T47D (cell line): ENCODE measurements at regions not wholly inside any gene's neighbourhood (a gene's known extent, or its start where the extent isn't known, plus 50 kb on each side); places are given as distances from the start of the nearest gene placed in this dataset.
"Not testable (repeated sequence)": the region's sequence is repeated elsewhere in the genome, so short reads cannot be mapped to it uniquely, and the experiment has no call there.

Experiments
- DNase-seq, 2 experiments: peaks; one replicate each; pipeline versions ENCODE4 v3.0.0 to v3.0.0-alpha.2; 2011 to 2012; ENCODE audit warnings: low read depth in 1 of 2, low spot score in 1 of 2
- JUND ChIP-seq: IDR thresholded peaks from 2 replicates; pipeline ENCODE4 v1.6.1; 2012; ENCODE audit warnings: low read depth
- in situ Hi-C: cut with HindIII; loops from 2 replicates; pipeline ENCODE4 v1.10.0; 2016; ENCODE audit warnings: low sequenced_read_pairs, low pct_unique_long_range_greater_than_20kb

GRCh38 chr9:42358626-42359247 is 175.3 kb downstream of the SPATA31A6 start:
- DNase-seq, in situ Hi-C loops: not testable (repeated sequence)

- DNase-seq, in situ Hi-C loops: not testable (repeated sequence)
Observed at GRCh38 chr9:42364410-42365243, 181.2 kb downstream of the SPATA31A6 start.

GRCh38 chr9:42365244-42365945 is 181.9 kb downstream of the SPATA31A6 start:
- in situ Hi-C loops, DNase-seq: not testable (repeated sequence)

- DNase-seq, in situ Hi-C loops: not testable (repeated sequence)
Observed at GRCh38 chr9:42368279-42368881, 184.9 kb downstream of the SPATA31A6 start.

DNA sequence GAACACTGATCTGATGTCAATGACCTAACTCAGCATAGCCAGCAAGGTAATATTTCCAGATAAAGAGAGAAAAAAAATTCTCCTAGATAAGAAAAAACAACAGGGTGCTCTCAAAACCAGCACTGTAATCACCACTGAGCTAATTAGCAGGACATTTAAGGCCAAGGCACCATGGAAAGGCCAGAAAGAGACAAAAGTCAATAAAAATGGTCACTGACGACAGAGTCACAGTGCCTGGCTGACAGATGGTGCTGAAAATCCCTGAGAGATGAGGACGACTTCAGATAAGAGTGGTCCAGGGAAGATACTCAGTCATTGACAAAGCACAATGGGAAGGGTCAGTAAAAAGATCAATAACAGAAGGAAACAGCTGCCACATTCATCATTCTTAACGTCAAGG is 186.7 kb downstream of the SPATA31A6 start:
- in situ Hi-C loops, DNase-seq: not testable (repeated sequence)

DNA sequence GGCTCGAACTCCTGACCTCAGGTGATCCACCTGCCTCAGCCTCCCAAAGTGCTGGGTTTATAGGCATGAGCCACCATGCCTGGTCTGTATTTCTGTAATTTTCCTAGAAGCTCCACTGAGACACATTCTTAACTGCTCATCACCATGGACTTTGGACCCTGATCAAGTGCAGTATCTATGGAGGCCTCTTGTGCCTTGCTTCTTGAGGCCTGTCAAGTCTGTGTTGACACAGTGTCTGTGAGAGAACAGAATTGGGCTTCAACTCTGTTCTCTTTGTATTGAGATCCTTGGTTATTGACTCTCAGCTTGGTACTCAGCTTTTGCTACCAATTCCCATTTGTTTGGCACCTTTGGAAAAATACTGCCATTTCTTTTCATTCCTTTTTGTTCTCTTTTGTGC is 188.0 kb downstream of the SPATA31A6 start:
- DNase-seq, in situ Hi-C loops: not testable (repeated sequence)

- DNase-seq, in situ Hi-C loops: not testable (repeated sequence)
Observed at GRCh38 chr9:42377530-42378417, 194.3 kb downstream of the SPATA31A6 start.

DNA sequence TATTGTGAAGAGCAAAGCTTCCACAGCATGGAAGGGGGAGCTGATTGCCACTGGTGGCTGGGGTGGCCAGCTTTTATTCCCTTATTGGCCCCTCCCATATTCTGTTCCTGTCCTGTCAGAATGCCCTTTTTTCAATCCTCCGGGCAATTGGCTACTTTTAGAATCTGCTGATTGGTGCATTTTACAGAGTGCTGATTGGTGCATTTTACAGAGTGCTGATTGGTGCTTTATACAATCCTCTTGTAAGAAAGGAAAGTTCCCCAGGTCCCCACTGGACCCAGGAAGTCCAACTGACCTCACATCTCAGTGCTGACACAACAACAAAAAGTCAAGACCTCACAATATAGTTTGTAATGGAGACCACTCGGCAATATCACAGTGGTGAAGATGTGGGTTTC is 195.0 kb downstream of the SPATA31A6 start:
- in situ Hi-C loops: no loop called here
- no peak for TF ChIP-seq JUND
- DNase-seq: no peak

DNA sequence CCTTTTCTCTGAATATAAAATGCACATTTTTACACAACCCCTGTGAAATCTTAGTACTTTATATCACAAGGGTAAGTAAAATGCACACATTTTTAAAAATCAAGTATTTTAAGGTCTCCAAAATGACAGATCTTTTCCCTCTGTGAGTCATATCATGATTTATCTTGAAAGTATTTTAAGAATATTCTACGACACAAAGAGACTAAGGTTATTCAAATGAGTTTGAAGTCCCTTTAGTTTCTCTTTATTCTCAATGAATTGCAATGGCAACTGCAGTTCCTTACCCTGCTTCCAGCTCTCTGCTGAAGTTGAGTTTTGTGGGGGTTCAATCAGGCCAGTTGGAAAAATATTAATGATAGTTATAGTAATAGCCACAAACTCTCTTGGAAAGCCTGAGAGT is 196.1 kb downstream of the SPATA31A6 start:
- in situ Hi-C loops, DNase-seq: not testable (repeated sequence)

DNA sequence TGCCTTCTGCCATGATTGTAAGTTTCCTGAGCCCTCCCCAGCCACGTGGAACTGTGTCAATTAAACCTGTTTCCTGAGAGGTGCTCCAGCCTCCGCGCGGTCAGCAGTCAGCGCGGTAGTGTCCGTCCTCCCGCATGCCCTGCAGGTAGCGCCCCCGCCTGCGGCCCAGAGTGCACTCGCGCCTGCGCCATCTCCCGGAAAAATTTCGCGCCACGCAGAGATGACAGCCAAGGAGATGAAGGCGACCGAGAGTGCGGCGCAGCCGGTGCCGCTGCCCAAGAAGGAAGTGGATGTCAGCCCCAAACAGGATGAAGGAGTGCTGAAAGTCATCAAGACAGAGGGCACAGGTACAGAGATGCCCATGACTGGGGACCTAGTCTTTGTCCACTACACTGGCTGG is 201.1 kb downstream of the SPATA31A6 start:
- in situ Hi-C loops, DNase-seq: not testable (repeated sequence)

- in situ Hi-C loops: not testable (repeated sequence)
Observed at GRCh38 chr9:42385574-42386120, 202.2 kb downstream of the SPATA31A6 start.

DNA sequence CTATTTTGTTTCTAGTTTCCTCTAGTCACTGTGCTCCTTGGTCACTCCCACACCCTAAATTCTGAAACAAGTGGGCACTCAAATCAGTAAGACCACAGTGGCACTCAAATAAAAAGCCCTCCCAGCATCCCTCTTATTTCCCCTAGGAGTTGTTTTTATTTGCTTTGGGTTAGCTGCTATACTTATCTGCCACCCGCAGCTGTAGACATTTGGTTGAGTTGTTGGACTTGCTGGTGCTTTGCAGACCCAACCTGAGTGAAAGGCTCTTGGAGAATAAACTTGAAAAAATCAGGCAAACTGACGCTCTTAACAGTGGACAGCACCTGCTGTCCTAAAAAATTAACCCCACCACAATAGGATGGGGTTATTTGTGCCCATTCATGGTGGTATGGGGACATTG is 203.0 kb downstream of the SPATA31A6 start:
- no peak for DNase-seq
- TF ChIP-seq JUND: no peak
- in situ Hi-C loops: no loop called here

More at GRCh38 chr9:42385574-42386120, 202.2 kb downstream of the SPATA31A6 start:
- DNase-seq: not testable (repeated sequence)
